HAP-1 (cell line): ENCODE measurements at regions not wholly inside any gene's neighbourhood (a gene's known extent, or its start where the extent isn't known, plus 50 kb on each side); places are given as distances from the start of the nearest gene placed in this dataset.

Experiments
- DNase-seq, 2 experiments: peaks; one replicate each; pipeline ENCODE4 v3.0.0-alpha.2; 2016 to 2020; ENCODE audit warnings: low spot score in 2 of 2
- H3K27me3 ChIP-seq: fragments of 250-450 bp; sonication (Bioruptor Pico); 2 replicates; pipeline ENCODE4 v1.5.1; 2020; ENCODE audit warnings: low read depth, mild to moderate bottlenecking, moderate library complexity
- H3K36me3 ChIP-seq: fragments of 250-450 bp; sonication (Bioruptor Pico); replicated peaks from 2 replicates; pipeline ENCODE4 v1.5.1; 2020; ENCODE audit warnings: mild to moderate bottlenecking
- H3K4me1 ChIP-seq: fragments of 250-450 bp; sonication (Bioruptor Pico); 2 replicates; pipeline ENCODE4 v1.5.1; 2020; ENCODE audit warnings: mild to moderate bottlenecking
- H3K4me3 ChIP-seq: fragments of 250-450 bp; sonication (Bioruptor Pico); 2 replicates; pipeline ENCODE4 v1.5.1; 2020; ENCODE audit warnings: mild to moderate bottlenecking, moderate library complexity
- H3K9me3 ChIP-seq: fragments of 250-450 bp; sonication (Bioruptor Pico); 2 replicates; pipeline ENCODE4 v1.5.1; 2020; ENCODE audit warnings: mild to moderate bottlenecking, moderate library complexity
- in situ Hi-C: fragments of 300-500 bp; cut with MboI; formaldehyde crosslinking; loops from 3 replicates; pipeline ENCODE4 v1.14.3; 2020; ENCODE audit warnings: low sequenced_read_pairs, inconsistent platforms, mixed read lengths

- in situ Hi-C loops, result no loop called here
- H3K4me1 ChIP-seq, result no peaks in the 10 kb centered on the region
- H3K9me3 ChIP-seq, result no peaks in the 10 kb centered on the region
- H3K27me3 ChIP-seq, result no peaks in the 10 kb centered on the region
- no peak for DNase-seq
- H3K4me3 ChIP-seq, result no peak overlapping the region
- H3K36me3 ChIP-seq, result no peaks in the 10 kb centered on the region
Measured at GRCh38 chr3:106629215-106629832, 747.9 kb upstream of the CCDC54 start.

- in situ Hi-C loops, result no loop called here
Measured at GRCh38 chr3:106631373-106632108, 745.7 kb upstream of the CCDC54 start.

GRCh38 chr3:106635271-106635670, 742.0 kb upstream of the CCDC54 start:
- H3K36me3 ChIP-seq, result no peaks in the 10 kb centered on the region
- no peaks in the 10 kb centered on the region for H3K27me3 ChIP-seq
- no peak overlapping the region for H3K4me3 ChIP-seq
- DNase-seq, result no peak
- no peaks in the 10 kb centered on the region for H3K9me3 ChIP-seq
- H3K4me1 ChIP-seq, result no peaks in the 10 kb centered on the region
- in situ Hi-C loops, result no loop called here

More at GRCh38 chr3:106631373-106632108, 745.7 kb upstream of the CCDC54 start:
- no peaks in the 10 kb centered on the region for H3K4me1 ChIP-seq
- no peak for DNase-seq
- H3K9me3 ChIP-seq, result no peaks in the 10 kb centered on the region
- H3K36me3 ChIP-seq, result no peaks in the 10 kb centered on the region
- no peak overlapping the region for H3K4me3 ChIP-seq
- no peaks in the 10 kb centered on the region for H3K27me3 ChIP-seq

- in situ Hi-C loops, result no loop called here
- no peaks in the 10 kb centered on the region for H3K9me3 ChIP-seq
- H3K4me3 ChIP-seq, result no peak overlapping the region
- H3K27me3 ChIP-seq, result no peaks in the 10 kb centered on the region
- H3K4me1 ChIP-seq, result no peaks in the 10 kb centered on the region
- H3K36me3 ChIP-seq, result no peaks in the 10 kb centered on the region
- DNase-seq, result no peak
Measured at GRCh38 chr3:106635826-106636225, 741.4 kb upstream of the CCDC54 start.

GRCh38 chr3:106640353-106640752, 736.9 kb upstream of the CCDC54 start:
- Histone ChIP-seq H3K27me3 (no peaks in the 10 kb centered on the region), H3K36me3 (no peaks in the 10 kb centered on the region), H3K9me3 (no peaks in the 10 kb centered on the region), H3K4me1 (no peaks in the 10 kb centered on the region), H3K4me3 (no peak overlapping the region)
- in situ Hi-C loops, result no loop called here
- no peak for DNase-seq

GRCh38 chr3:106642161-106642560, 735.1 kb upstream of the CCDC54 start:
- H3K36me3 ChIP-seq, result no peaks in the 10 kb centered on the region
- in situ Hi-C loops, result no loop called here
- no peak overlapping the region for H3K4me3 ChIP-seq
- DNase-seq, result no peak
- H3K27me3 ChIP-seq, result no peaks in the 10 kb centered on the region
- no peaks in the 10 kb centered on the region for H3K4me1 ChIP-seq
- no peaks in the 10 kb centered on the region for H3K9me3 ChIP-seq

GRCh38 chr3:106643684-106644161, 733.5 kb upstream of the CCDC54 start:
- Histone ChIP-seq H3K36me3 (no peaks in the 10 kb centered on the region), H3K4me3 (no peak overlapping the region), H3K9me3 (no peaks in the 10 kb centered on the region), H3K4me1 (no peaks in the 10 kb centered on the region), H3K27me3 (no peaks in the 10 kb centered on the region)
- DNase-seq, result no peak
- in situ Hi-C loops, result no loop called here

GRCh38 chr3:106673926-106674569, 703.2 kb upstream of the CCDC54 start:
- no peaks in the 10 kb centered on the region for H3K27me3 ChIP-seq
- no peaks in the 10 kb centered on the region for H3K4me1 ChIP-seq
- H3K9me3 ChIP-seq, result no peaks in the 10 kb centered on the region
- DNase-seq, result no peak
- no peaks in the 10 kb centered on the region for H3K36me3 ChIP-seq
- H3K4me3 ChIP-seq, result no peak overlapping the region
- in situ Hi-C loops, result no loop called here

- no peaks in the 10 kb centered on the region for H3K27me3 ChIP-seq
- H3K4me1 ChIP-seq, result no peaks in the 10 kb centered on the region
- no peaks in the 10 kb centered on the region for H3K36me3 ChIP-seq
- H3K4me3 ChIP-seq, result no peak overlapping the region
- no peak for DNase-seq
- no peaks in the 10 kb centered on the region for H3K9me3 ChIP-seq
- in situ Hi-C loops, result no loop called here
Measured at GRCh38 chr3:106675451-106675850, 701.8 kb upstream of the CCDC54 start.

- in situ Hi-C loops, result no loop called here
- H3K27me3 ChIP-seq, result no peaks in the 10 kb centered on the region
- DNase-seq, result no peak
- H3K36me3 ChIP-seq, result no peaks in the 10 kb centered on the region
- no peaks in the 10 kb centered on the region for H3K9me3 ChIP-seq
- H3K4me1 ChIP-seq, result no peaks in the 10 kb centered on the region
- no peak overlapping the region for H3K4me3 ChIP-seq
Measured at GRCh38 chr3:106678657-106679390, 698.4 kb upstream of the CCDC54 start.

- Histone ChIP-seq H3K4me1 (no peaks in the 10 kb centered on the region), H3K27me3 (no peaks in the 10 kb centered on the region), H3K36me3 (no peaks in the 10 kb centered on the region), H3K4me3 (no peak overlapping the region), H3K9me3 (no peaks in the 10 kb centered on the region)
- in situ Hi-C loops, result no loop called here
- DNase-seq, result no peak
Measured at GRCh38 chr3:106683953-106684620, 693.2 kb upstream of the CCDC54 start.

- H3K9me3 ChIP-seq, result no peaks in the 10 kb centered on the region
- H3K4me1 ChIP-seq, result no peaks in the 10 kb centered on the region
- H3K4me3 ChIP-seq, result no peak overlapping the region
- H3K27me3 ChIP-seq, result no peaks in the 10 kb centered on the region
- DNase-seq, result no peak
- in situ Hi-C loops, result no loop called here
- no peaks in the 10 kb centered on the region for H3K36me3 ChIP-seq
Measured at GRCh38 chr3:106685745-106686144, 691.5 kb upstream of the CCDC54 start.

- H3K9me3 ChIP-seq, result no peaks in the 10 kb centered on the region
- H3K4me1 ChIP-seq, result no peaks in the 10 kb centered on the region
- no peaks in the 10 kb centered on the region for H3K27me3 ChIP-seq
- no peak overlapping the region for H3K4me3 ChIP-seq
- in situ Hi-C loops, result no loop called here
- H3K36me3 ChIP-seq, result no peaks in the 10 kb centered on the region
- no peak for DNase-seq
Measured at GRCh38 chr3:106687905-106688304, 689.3 kb upstream of the CCDC54 start.
